Mammary epithelial cell (primary cell): ENCODE measurements at regions not wholly inside any gene's neighbourhood (a gene's known extent, or its start where the extent isn't known, plus 50 kb on each side); places are given as distances from the start of the nearest gene placed in this dataset.

Experiments used
- CTCF ChIP-seq, 2 donors: IDR thresholded peaks in 1 of 2; conservative IDR thresholded peaks in 1 of 2; 2 replicates each; pipeline ENCODE4 v1.5.1; 2011 to 2012; ENCODE audit warnings: inconsistent platforms in 2 of 2, low read length in 2 of 2, mild to moderate bottlenecking in 2 of 2, control low read depth in 1 of 2, low read depth in 1 of 2; ENCODE audit not compliant: insufficient read depth in 1 of 2; ENCODE audit errors: extremely low read depth in 1 of 2
- EZH2 ChIP-seq: IDR thresholded peaks from 2 replicates; pipeline ENCODE4 v1.6.1; 2012; ENCODE audit warnings: low read length, inconsistent platforms, borderline replicate concordance

DNA sequence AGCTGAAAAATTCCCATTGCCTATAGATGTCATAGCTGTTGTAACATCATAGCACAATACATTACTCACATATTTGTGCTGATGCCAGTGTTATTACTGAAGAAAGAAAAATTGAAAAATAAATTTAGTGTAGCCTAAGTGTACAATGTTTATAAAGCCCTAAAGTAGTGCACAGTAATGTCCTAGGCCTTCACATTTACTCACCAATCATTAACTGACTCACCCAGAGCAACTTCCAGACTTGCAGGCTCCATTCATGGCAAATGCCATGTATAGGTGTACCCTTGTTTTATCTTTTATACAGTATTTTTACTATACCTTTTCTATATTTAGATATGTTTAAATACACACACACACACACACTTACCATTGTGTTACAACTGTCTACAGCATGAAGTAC, 265.4 kb upstream of the MAGEB18 start:
- TF ChIP-seq CTCF (conservative IDR thresholded peaks at IDR 0.05 in 1 of 2, IDR thresholded peaks at IDR 0.05 in 1 of 2; ENCODE audit: extremely low read depth in 1 of 2, insufficient read depth in 1 of 2, low read depth in 1 of 2, low read length in 2 of 2), result no peak
- TF ChIP-seq EZH2, result no peak
